WERI-Rb-1 (cell line): ENCODE measurements at regions not wholly inside any gene's neighbourhood (a gene's known extent, or its start where the extent isn't known, plus 50 kb on each side); places are given as distances from the start of the nearest gene placed in this dataset.

ENCODE experiments used
- DNase-seq: peaks from one replicate; pipeline ENCODE4 v3.0.0-alpha.2; 2020
- H3K27ac ChIP-seq: fragments of 250-450 bp; sonication (Bioruptor Pico); 2 replicates; pipeline ENCODE4 v1.5.1; 2020; ENCODE audit warnings: mild to moderate bottlenecking, moderate library complexity
- H3K27me3 ChIP-seq: fragments of 250-450 bp; sonication (Bioruptor Pico); 2 replicates; pipeline ENCODE4 v1.5.1; 2021; ENCODE audit warnings: mild to moderate bottlenecking, low read depth, moderate library complexity; ENCODE audit not compliant: insufficient read depth, severe bottlenecking
- H3K36me3 ChIP-seq: fragments of 250-450 bp; sonication (Bioruptor Pico); 2 replicates; pipeline ENCODE4 v1.5.1; 2020; ENCODE audit warnings: mild to moderate bottlenecking, moderate library complexity
- H3K4me3 ChIP-seq: 2 replicates; pipeline ENCODE4 v1.5.1; 2011; ENCODE audit warnings: low read depth, mild to moderate bottlenecking, control low read depth, low read length
- H3K9me3 ChIP-seq: fragments of 250-450 bp; sonication (Bioruptor Pico); 2 replicates; pipeline ENCODE4 v1.5.1; 2021; ENCODE audit warnings: mild to moderate bottlenecking, moderate library complexity; ENCODE audit not compliant: severe bottlenecking
- TF ChIP-seq, protein P1 (sequence below): IDR thresholded peaks from 2 replicates; pipeline ENCODE4 v1.5.1; 2011; ENCODE audit warnings: low read depth, mild to moderate bottlenecking, control low read depth, inconsistent platforms, low read length

DNA sequence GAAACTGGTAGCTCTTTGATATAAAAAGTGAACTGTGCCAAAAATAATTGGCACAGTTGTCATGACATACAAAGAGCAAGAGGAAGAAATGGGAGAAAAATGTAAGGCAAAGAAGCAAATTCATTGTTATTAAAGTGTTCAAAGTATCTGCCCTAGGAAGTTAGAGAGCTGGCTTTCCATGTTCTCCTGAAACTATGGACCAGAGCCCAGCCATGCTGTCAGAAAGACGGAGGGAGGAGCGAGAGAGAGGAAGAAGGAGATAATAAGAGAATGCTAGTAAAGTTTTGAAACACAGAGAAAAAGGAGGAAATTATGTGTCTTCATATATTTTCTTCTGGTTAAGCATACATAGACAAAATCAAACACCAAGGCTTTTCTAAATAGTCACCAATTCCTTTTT, 78.1 kb upstream of the PELI2 start:
- H3K27me3 ChIP-seq = no peaks in the 10 kb centered on the region
- H3K4me3 ChIP-seq = no peak overlapping the region
- no peak for DNase-seq
- H3K27ac ChIP-seq = no peak overlapping the region
- H3K36me3 ChIP-seq = no peaks in the 10 kb centered on the region
- H3K9me3 ChIP-seq = no peaks in the 10 kb centered on the region
- TF ChIP-seq, protein P1, sequence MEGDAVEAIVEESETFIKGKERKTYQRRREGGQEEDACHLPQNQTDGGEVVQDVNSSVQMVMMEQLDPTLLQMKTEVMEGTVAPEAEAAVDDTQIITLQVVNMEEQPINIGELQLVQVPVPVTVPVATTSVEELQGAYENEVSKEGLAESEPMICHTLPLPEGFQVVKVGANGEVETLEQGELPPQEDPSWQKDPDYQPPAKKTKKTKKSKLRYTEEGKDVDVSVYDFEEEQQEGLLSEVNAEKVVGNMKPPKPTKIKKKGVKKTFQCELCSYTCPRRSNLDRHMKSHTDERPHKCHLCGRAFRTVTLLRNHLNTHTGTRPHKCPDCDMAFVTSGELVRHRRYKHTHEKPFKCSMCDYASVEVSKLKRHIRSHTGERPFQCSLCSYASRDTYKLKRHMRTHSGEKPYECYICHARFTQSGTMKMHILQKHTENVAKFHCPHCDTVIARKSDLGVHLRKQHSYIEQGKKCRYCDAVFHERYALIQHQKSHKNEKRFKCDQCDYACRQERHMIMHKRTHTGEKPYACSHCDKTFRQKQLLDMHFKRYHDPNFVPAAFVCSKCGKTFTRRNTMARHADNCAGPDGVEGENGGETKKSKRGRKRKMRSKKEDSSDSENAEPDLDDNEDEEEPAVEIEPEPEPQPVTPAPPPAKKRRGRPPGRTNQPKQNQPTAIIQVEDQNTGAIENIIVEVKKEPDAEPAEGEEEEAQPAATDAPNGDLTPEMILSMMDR = no peak

DNA sequence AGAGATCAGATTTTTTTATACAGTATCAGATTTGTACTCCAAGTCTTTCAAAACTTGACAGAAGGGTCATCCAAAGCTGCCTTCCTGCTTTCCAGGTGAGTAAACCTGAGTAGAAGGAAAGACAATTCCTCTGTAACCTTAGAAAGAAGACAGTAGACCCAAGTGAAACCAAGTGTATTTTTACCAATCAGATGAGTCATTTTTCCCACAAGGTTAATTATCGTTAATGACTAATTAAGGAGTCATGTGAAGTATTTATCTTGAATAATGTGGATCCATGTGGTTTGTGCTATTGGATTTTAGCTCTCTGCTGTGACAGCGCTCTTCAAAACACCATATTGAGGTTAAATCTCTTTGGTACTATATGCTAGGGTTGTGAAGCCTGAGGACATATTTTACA, 74.0 kb upstream of the PELI2 start:
- Histone ChIP-seq H3K36me3 (no peaks in the 10 kb centered on the region), H3K27ac (no peak overlapping the region), H3K4me3 (no peak overlapping the region), H3K27me3 (no peaks in the 10 kb centered on the region), H3K9me3 (no peaks in the 10 kb centered on the region)
- TF ChIP-seq, protein P1 = no peak
- DNase-seq = no peak

DNA sequence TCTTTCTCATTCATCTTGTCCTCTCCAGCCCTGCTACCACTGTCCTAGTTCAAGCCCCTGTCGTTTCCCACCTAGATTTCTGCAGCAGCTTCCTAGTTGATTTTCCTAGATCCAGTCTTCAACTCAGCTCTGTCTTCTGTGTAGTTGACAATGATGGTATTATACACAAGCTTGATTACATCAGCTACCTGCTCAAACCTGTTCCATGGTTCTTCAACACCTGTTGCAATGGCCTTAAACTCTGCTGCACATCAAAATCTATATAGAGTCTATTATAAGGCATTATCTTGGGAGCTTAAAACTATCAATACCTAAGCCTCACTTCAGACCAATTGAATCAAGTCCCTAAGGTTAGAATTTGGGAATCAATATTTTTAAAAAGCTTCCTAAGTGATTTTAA, 71.7 kb upstream of the PELI2 start:
- Histone ChIP-seq H3K27ac (no peak overlapping the region), H3K27me3 (no peaks in the 10 kb centered on the region), H3K9me3 (no peaks in the 10 kb centered on the region), H3K4me3 (no peak overlapping the region), H3K36me3 (no peaks in the 10 kb centered on the region)
- DNase-seq = no peak
- TF ChIP-seq, protein P1 = no peak

DNA sequence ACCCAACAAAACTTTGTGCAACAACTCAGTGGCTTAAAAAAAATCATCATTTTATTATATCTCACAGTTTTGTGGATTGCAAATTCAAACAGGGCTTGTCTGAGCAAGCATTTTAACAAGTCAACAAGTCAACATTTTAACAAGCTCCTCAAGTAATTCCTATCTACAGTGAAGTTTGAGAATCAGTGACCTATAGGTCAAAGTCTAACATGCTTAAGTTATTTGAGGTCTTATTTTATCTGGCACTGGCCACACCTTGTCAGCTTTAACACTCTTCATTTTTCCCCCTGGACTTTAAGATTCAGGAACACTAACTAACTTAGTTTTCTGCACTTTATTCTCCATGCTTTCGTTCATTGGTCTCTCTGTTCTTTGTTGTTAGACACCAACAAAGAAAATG, 71.2 kb upstream of the PELI2 start:
- TF ChIP-seq, protein P1 = no peak
- no peaks in the 10 kb centered on the region for H3K9me3 ChIP-seq
- no peak for DNase-seq
- H3K4me3 ChIP-seq = no peak overlapping the region
- H3K27me3 ChIP-seq = no peaks in the 10 kb centered on the region
- no peaks in the 10 kb centered on the region for H3K36me3 ChIP-seq
- no peak overlapping the region for H3K27ac ChIP-seq

DNA sequence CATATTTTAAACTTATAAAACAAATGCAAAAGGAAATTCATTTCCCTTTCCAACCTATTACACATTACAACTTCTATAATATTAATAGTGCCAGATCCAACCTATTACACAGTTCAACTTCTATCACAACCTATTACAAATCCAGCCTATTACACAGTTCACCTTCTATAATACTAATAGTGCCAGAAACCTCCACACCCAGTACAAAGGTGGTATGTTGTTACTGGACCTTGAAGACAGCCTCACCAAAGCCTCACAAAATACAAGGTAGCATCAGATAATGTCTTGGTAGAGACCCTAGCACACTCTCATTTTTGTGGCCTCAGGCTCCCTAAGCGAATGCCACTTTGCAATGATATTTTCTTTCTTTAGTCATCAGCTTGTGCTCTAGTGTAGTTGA, 68.7 kb upstream of the PELI2 start:
- no peak overlapping the region for H3K4me3 ChIP-seq
- no peak for DNase-seq
- no peak overlapping the region for H3K27ac ChIP-seq
- H3K9me3 ChIP-seq = no peaks in the 10 kb centered on the region
- no peaks in the 10 kb centered on the region for H3K36me3 ChIP-seq
- no peaks in the 10 kb centered on the region for H3K27me3 ChIP-seq
- TF ChIP-seq, protein P1 = no peak

DNA sequence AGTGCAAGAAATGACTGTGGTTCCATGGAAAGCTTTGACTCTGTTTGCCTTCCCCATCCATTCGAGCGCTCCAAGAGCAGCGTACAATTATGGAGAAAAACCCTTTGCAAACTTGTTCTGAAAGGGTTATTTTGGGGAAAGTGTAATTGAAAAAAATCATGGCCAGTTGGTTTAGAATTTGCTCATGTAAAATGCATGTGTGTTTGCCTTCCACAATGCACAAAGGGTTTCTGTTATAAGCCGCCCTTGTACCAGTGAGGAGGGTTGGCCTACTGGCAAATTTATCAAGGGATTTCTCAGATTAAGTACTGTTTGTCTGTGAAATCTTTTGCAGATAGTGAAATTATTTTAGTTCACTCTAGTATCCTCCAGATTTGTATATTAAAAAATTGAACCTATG, 62.7 kb upstream of the PELI2 start:
- Histone ChIP-seq H3K9me3 (no peaks in the 10 kb centered on the region), H3K36me3 (no peaks in the 10 kb centered on the region), H3K4me3 (no peak overlapping the region), H3K27ac (no peak overlapping the region), H3K27me3 (no peaks in the 10 kb centered on the region)
- TF ChIP-seq, protein P1 = no peak
- no peak for DNase-seq
